Neural progenitor cell (in vitro differentiated cells): ENCODE measurements at regions not wholly inside any gene's neighbourhood (a gene's known extent, or its start where the extent isn't known, plus 50 kb on each side); places are given as distances from the start of the nearest gene placed in this dataset.

ENCODE experiments used
- DNase-seq: peaks from one replicate; pipeline ENCODE4 v3.0.0-alpha.2; 2016; ENCODE audit warnings: low spot score
- H2AFZ ChIP-seq: fragments of 200-600 bp; sonication (generic); replicated peaks from 2 replicates; pipeline ENCODE4 v1.6.1; 2016; ENCODE audit warnings: antibody characterized with exemption
- H3F3A ChIP-seq: fragments of 200-600 bp; sonication (generic); 2 replicates; pipeline ENCODE4 v1.6.1; 2016; ENCODE audit warnings: antibody characterized with exemption, low read depth
- H3K27ac ChIP-seq: fragments of 200-600 bp; sonication (generic); 2 replicates; pipeline ENCODE4 v1.5.1; 2016; ENCODE audit warnings: mild to moderate bottlenecking
- H3K27me3 ChIP-seq: fragments of 200-600 bp; sonication (generic); 2 replicates; pipeline ENCODE4 v1.6.1; 2016; ENCODE audit warnings: mild to moderate bottlenecking, moderate library complexity
- H3K36me3 ChIP-seq: fragments of 200-600 bp; sonication (generic); 2 replicates; pipeline ENCODE4 v1.5.1; 2016
- H3K4me1 ChIP-seq: fragments of 200-600 bp; sonication (generic); 2 replicates; pipeline ENCODE4 v1.6.1; 2016; ENCODE audit warnings: mixed run types
- H3K4me2 ChIP-seq: fragments of 200-600 bp; sonication (generic); 2 replicates; pipeline ENCODE4 v1.6.1; 2016
- H3K4me3 ChIP-seq: fragments of 200-600 bp; sonication (generic); 2 replicates; pipeline ENCODE4 v1.5.1; 2016
- H3K79me2 ChIP-seq: fragments of 200-600 bp; sonication (generic); 2 replicates; pipeline ENCODE4 v1.6.1; 2016; ENCODE audit warnings: low read depth
- H3K9ac ChIP-seq: fragments of 200-600 bp; sonication (generic); 2 replicates; pipeline ENCODE4 v1.6.1; 2016
- H3K9me3 ChIP-seq: fragments of 200-600 bp; sonication (generic); 2 replicates; pipeline ENCODE4 v1.5.1; 2016; ENCODE audit warnings: low read depth
- H4K20me1 ChIP-seq: fragments of 200-600 bp; sonication (generic); 2 replicates; pipeline ENCODE4 v1.6.1; 2016; ENCODE audit warnings: low read depth
- H3K27ac Mint-ChIP-seq: 3 replicates; pipeline ENCODE4 v1.8.0; 2021; ENCODE audit warnings: mixed read lengths
- H3K27me3 Mint-ChIP-seq: 2 replicates; pipeline ENCODE4 v1.8.0; 2022; ENCODE audit warnings: low read depth, mild to moderate bottlenecking, inconsistent platforms, moderate library complexity, mixed read lengths; ENCODE audit not compliant: insufficient read depth
- H3K36me3 Mint-ChIP-seq: 3 replicates; pipeline ENCODE4 v1.8.0; 2021; ENCODE audit warnings: mixed read lengths
- H3K4me1 Mint-ChIP-seq: 3 replicates; pipeline ENCODE4 v1.8.0; 2021; ENCODE audit warnings: mixed read lengths
- H3K4me3 Mint-ChIP-seq: 3 replicates; pipeline ENCODE4 v1.8.0; 2021; ENCODE audit warnings: mild to moderate bottlenecking, moderate library complexity, mixed read lengths
- H3K9me3 Mint-ChIP-seq: 3 replicates; pipeline ENCODE4 v1.8.0; 2020; ENCODE audit warnings: mixed read lengths
- CTCF ChIP-seq: fragments of 200-600 bp; sonication (generic); IDR thresholded peaks from 2 replicates; pipeline ENCODE4 v1.5.1; 2017; ENCODE audit warnings: antibody characterized with exemption, mild to moderate bottlenecking
- EZH2 ChIP-seq: fragments of 200-600 bp; sonication (generic); IDR thresholded peaks from 2 replicates; pipeline ENCODE4 v1.6.1; 2017; ENCODE audit warnings: antibody characterized with exemption, mild to moderate bottlenecking, moderate library complexity
- EZH2phosphoT487 ChIP-seq: fragments of 200-600 bp; sonication (generic); IDR thresholded peaks from 2 replicates; pipeline ENCODE4 v1.6.1; 2017; ENCODE audit warnings: antibody characterized with exemption

GRCh38 chr13:109468123-109468522 is 318.3 kb downstream of the IRS2 start:
- no peaks in the 10 kb centered on the region for H3K36me3 Mint-ChIP-seq
- peaks cover 11% of the 10 kb centered on the region for H3K9me3 Mint-ChIP-seq
- Histone ChIP-seq H3K4me2 (no peak overlapping the region), H3F3A (no peaks in the 10 kb centered on the region), H3K9me3 (peaks cover 6% of the 10 kb centered on the region), H3K27me3 (no peaks in the 10 kb centered on the region), H3K4me3 (no peak overlapping the region), H3K36me3 (no peaks in the 10 kb centered on the region), H4K20me1 (no peaks in the 10 kb centered on the region), H3K4me1 (no peaks in the 10 kb centered on the region), H2AFZ (no peak overlapping the region), H3K79me2 (no peaks in the 10 kb centered on the region), H3K27ac (no peak overlapping the region), H3K9ac (no peak overlapping the region)
- no peak overlapping the region for H3K4me3 Mint-ChIP-seq
- H3K4me1 Mint-ChIP-seq: peaks cover 7% of the 10 kb centered on the region
- peaks cover 2% of the 10 kb centered on the region for H3K27me3 Mint-ChIP-seq
- DNase-seq: no peak
- no peak for TF ChIP-seq EZH2
- TF ChIP-seq EZH2phosphoT487: no peak
- no peak for TF ChIP-seq CTCF
- no peak overlapping the region for H3K27ac Mint-ChIP-seq

- H3K79me2 ChIP-seq: no peaks in the 10 kb centered on the region
- no peak overlapping the region for H3K4me2 ChIP-seq
- H3F3A ChIP-seq: no peaks in the 10 kb centered on the region
- H3K27me3 ChIP-seq: no peaks in the 10 kb centered on the region
- H3K9ac ChIP-seq: no peak overlapping the region
- no peaks in the 10 kb centered on the region for H3K36me3 ChIP-seq
- no peak overlapping the region for H3K4me3 Mint-ChIP-seq
- H2AFZ ChIP-seq: no peak overlapping the region
- no peaks in the 10 kb centered on the region for H3K36me3 Mint-ChIP-seq
- no peak overlapping the region for H3K27ac ChIP-seq
- no peaks in the 10 kb centered on the region for H3K4me1 ChIP-seq
- TF ChIP-seq EZH2phosphoT487 (no peak), EZH2 (no peak), CTCF (no peak)
- H3K9me3 Mint-ChIP-seq: peaks cover 18% of the 10 kb centered on the region
- peaks cover 7% of the 10 kb centered on the region for H3K4me1 Mint-ChIP-seq
- no peaks in the 10 kb centered on the region for H4K20me1 ChIP-seq
- no peak for DNase-seq
- H3K27me3 Mint-ChIP-seq: peaks cover 2% of the 10 kb centered on the region
- H3K9me3 ChIP-seq: peaks cover 14% of the 10 kb centered on the region
- no peak overlapping the region for H3K27ac Mint-ChIP-seq
- H3K4me3 ChIP-seq: no peak overlapping the region
These were observed 321.2 kb downstream of the IRS2 start for GRCh38 chr13:109465148-109465547.

- Mint-ChIP-seq H3K4me3 (no peak overlapping the region), H3K4me1 (no peaks in the 10 kb centered on the region), H3K36me3 (no peaks in the 10 kb centered on the region), H3K9me3 (peaks cover 6% of the 10 kb centered on the region), H3K27me3 (peaks cover 2% of the 10 kb centered on the region), H3K27ac (no peak overlapping the region)
- Histone ChIP-seq H3K27me3 (no peaks in the 10 kb centered on the region), H2AFZ (no peak overlapping the region), H4K20me1 (no peaks in the 10 kb centered on the region), H3K4me3 (no peak overlapping the region), H3K79me2 (no peaks in the 10 kb centered on the region), H3K9ac (no peak overlapping the region), H3K27ac (no peak overlapping the region), H3K9me3 (no peaks in the 10 kb centered on the region), H3F3A (no peaks in the 10 kb centered on the region), H3K4me1 (no peaks in the 10 kb centered on the region), H3K36me3 (no peaks in the 10 kb centered on the region), H3K4me2 (no peak overlapping the region)
- no peak for DNase-seq
- TF ChIP-seq EZH2phosphoT487 (no peak), CTCF (no peak)
These were observed 332.0 kb downstream of the IRS2 start for GRCh38 chr13:109454167-109454917.
